Cardiac fibroblast (primary cell): ENCODE measurements at regions not wholly inside any gene's neighbourhood (a gene's known extent, or its start where the extent isn't known, plus 50 kb on each side); places are given as distances from the start of the nearest gene placed in this dataset.

Source experiments
- DNase-seq, 2 donors: peaks; one replicate each; pipeline versions ENCODE4 v3.0.0 to v3.0.0-alpha.2; 2010; ENCODE audit warnings: low read depth in 2 of 2
- H3K4me3 ChIP-seq, 2 donors: replicated peaks in 1 of 2; 1 replicate in 1 of 2; 2 replicates in 1 of 2; pipeline ENCODE4 v1.5.1; 2011; ENCODE audit warnings: low read depth in 2 of 2, low read length in 2 of 2, mild to moderate bottlenecking in 2 of 2, moderate library complexity in 1 of 2
- TF ChIP-seq, protein P1 (sequence below): IDR thresholded peaks from one replicate; pipeline ENCODE4 v1.5.1; 2011; ENCODE audit warnings: low read depth, mild to moderate bottlenecking, low read length, inconsistent platforms

DNA sequence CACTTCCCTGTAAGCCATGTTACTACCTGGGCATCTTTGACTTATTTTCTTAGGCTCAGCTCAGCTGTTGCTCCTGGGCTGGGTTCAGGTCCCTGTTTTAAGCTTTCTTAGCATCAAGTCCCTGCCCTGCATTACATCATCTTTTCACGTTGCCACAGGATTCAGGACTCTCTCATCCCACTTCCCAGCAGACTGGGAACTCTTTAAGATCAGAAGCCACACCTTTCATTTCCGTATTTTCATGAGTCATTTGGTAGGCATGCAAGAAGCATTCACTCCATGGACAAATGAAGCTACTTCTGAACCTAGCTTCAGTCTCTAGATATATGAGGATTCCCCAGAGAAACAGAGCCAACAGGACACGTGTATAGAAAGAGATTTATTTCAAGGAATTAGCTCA, 726.8 kb downstream of the VRK1 start:
- no peak overlapping the region for H3K4me3 ChIP-seq
- peak in 1 of 2 donors; percentile 2 for DNase-seq
- TF ChIP-seq, protein P1, sequence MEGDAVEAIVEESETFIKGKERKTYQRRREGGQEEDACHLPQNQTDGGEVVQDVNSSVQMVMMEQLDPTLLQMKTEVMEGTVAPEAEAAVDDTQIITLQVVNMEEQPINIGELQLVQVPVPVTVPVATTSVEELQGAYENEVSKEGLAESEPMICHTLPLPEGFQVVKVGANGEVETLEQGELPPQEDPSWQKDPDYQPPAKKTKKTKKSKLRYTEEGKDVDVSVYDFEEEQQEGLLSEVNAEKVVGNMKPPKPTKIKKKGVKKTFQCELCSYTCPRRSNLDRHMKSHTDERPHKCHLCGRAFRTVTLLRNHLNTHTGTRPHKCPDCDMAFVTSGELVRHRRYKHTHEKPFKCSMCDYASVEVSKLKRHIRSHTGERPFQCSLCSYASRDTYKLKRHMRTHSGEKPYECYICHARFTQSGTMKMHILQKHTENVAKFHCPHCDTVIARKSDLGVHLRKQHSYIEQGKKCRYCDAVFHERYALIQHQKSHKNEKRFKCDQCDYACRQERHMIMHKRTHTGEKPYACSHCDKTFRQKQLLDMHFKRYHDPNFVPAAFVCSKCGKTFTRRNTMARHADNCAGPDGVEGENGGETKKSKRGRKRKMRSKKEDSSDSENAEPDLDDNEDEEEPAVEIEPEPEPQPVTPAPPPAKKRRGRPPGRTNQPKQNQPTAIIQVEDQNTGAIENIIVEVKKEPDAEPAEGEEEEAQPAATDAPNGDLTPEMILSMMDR, result no peak

DNA sequence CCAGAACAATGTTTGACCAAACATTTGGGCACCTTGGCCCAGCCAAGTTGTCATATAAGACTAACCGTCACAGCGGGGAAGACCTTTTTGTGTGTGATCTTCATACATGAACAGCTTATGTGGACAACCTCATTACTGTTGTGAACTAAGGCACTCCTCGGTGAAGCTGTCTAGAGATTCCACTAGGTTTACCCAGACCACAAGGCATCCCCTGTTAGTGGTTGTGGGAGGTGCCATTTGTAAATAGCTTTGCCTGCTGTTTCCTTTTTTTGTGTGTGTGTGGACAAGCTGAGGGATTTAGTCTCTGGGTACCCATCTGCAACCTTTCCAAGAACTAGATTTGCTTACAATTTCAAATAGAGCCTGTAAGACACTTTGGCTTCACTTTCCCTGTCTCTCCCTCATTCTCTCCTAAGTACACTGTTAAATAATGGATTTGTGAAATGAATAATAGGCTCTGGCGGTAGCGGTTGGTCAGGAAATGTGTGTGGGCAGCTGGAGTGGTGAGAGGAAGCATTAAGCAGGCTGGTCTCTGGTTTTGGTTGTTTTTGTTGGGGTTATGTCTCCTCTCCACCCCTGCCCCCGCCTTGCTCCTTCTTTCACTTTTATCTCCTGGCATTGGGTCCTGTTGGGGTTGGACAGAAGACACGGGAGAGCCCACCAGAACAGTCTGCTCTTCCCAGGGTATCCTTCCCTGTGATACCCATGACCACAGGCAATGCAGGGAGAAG, 727.6 kb downstream of the VRK1 start:
- TF ChIP-seq, protein P1, result no peak
- no peak for DNase-seq
- H3K4me3 ChIP-seq, result no peak overlapping the region

DNA sequence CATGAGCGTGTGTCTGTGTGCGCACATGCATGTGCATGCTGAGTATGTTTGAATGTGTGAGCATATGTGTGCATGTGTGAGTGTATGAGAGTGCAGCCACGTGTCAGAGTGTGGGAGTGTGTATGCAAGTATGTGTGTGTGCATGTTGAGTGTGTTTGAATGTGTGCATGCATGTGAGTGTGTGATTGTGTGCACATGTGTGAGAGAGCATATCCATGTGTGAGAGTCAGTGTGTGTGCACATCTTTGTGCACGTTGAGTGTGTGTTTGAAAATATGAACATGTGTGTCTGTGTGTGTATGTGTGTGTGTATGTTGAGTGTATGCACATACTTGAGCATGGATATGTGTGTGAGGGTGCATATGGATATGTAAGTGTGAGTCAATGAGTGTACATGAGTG, 730.8 kb downstream of the VRK1 start:
- no peak for DNase-seq
- H3K4me3 ChIP-seq, result no peak overlapping the region
- TF ChIP-seq, protein P1, result no peak

DNA sequence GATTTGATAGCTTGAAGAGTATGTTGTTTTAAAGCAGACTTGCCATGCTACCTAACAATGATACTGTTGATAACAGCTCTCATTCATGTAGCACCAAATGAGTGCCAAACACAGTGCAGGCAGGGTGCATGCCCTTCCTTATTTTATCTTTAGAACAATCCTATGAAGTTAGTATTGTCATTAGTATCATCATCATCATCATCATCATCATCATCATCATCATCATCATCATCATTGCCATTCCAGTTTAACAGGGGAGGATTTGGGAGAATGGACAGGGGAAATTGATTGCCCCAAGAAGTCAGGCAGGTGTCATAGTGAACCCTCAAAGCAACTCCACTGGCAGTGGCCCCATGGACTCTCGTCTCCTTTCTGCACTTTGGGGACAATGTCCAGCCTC, 734.9 kb downstream of the VRK1 start:
- DNase-seq, result no peak
- no peak overlapping the region for H3K4me3 ChIP-seq
- TF ChIP-seq, protein P1, result no peak

DNA sequence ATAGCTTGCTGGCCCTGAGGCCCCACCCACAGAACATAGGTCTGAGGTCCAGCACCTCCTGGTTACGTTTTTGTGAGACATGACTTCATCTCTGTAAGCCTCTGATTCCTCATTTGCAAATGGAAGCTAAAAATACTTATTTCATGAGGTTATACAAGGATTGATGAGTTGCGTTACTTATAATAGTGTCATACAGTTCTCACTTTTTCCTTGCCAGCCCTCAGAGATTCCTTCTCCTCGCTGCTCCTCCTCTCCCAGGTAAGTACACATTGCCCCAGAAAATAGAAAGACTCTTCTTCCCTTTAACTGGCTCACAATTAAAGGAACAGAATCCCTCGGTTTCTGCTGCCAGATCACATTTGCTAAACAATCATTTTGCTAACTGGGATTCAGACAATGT, 739.2 kb downstream of the VRK1 start:
- TF ChIP-seq, protein P1, result no peak
- DNase-seq, result no peak
- no peak overlapping the region for H3K4me3 ChIP-seq

DNA sequence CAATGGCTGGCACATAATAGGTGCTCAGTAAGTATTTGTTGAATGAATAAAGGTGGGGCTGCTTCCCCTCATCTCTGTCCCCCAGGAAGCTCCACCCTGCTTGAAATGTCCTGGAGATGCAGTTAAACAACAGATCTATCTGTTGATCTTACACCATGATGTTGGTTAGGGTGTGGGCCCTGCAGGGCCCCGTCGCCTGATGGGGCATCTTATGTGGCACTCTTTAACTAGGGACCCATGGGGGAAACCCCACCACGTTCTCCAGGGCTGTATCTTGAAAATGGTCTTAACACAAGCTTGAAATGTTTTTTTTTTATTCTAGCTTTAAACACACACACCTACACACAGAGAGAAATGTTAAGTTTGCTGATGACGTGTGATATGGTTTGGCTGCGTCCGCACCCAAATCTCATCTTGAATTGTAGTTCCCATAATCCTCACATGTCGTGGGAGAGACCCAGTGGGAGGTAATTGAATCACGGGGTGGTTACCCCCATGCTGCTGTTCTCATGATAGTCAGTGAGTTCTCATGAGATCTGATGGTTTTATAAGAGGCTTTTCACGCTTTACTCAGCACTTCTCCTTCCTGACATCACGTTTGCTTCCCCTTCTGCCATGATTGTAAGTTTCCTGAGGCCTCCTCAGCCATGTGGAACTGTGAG, 741.7 kb downstream of the VRK1 start:
- TF ChIP-seq, protein P1, result no peak
- no peak for DNase-seq
- H3K4me3 ChIP-seq, result no peak overlapping the region
